ENCODE measurements at regions not wholly inside any gene's neighbourhood (a gene's known extent, or its start where the extent isn't known, plus 50 kb on each side); places are given as distances from the start of the nearest gene placed in this dataset.

GRCh38 chr2:186941853-186942252 is 92.9 kb upstream of the ZSWIM2 start (continued):
- TF ChIP-seq ZNF140 (tag by site-specific recombination; IDR thresholded peaks at IDR 0.05) (no peak), PATZ1 (tag by site-specific recombination; IDR thresholded peaks at IDR 0.05) (no peak), MYNN (tag by site-specific recombination; IDR thresholded peaks at IDR 0.05; ENCODE audit: borderline replicate concordance) (no peak), HOXC10 (CRISPR knock-in tag; IDR thresholded peaks at IDR 0.05) (no peak), ZNF501 (tag by site-specific recombination; IDR thresholded peaks at IDR 0.05) (no peak), SCRT1 (tag by site-specific recombination; IDR thresholded peaks at IDR 0.05; ENCODE audit: borderline replicate concordance) (no peak), GFI1B (tag by site-specific recombination; IDR thresholded peaks at IDR 0.05) (no peak), ZNF174 (tag by site-specific recombination; IDR thresholded peaks at IDR 0.05) (no peak), ZNF701 (tag by site-specific recombination; IDR thresholded peaks at IDR 0.05) (no peak), ZNF274 (IDR thresholded peaks at IDR 0.05; ENCODE audit: low read length) (no peak), ZNF274 (tag by site-specific recombination; IDR thresholded peaks at IDR 0.05; ENCODE audit: borderline replicate concordance) (no peak), ZNF433 (tag by site-specific recombination; IDR thresholded peaks at IDR 0.05; ENCODE audit: low read depth) (no peak), ZNF146 (tag by site-specific recombination; IDR thresholded peaks at IDR 0.05) (no peak)

GRCh38 chr2:186940463-186940862 is 91.5 kb upstream of the ZSWIM2 start:
- no peak overlapping the region for H3K27ac ChIP-seq (ENCODE audit: extremely low read depth, low read depth, low read length)
- no peaks in the 10 kb centered on the region for H3K4me1 ChIP-seq (ENCODE audit: control insufficient read depth, insufficient read depth, low read length)
- CTCF ChIA-PET = interaction anchor here (0.7 kb wide), 1 partner anchor 77 kb away, joined by 3 read pairs; no protein-coding TSS in a partner anchor
- TF ChIP-seq ZNF324 (tag by site-specific recombination; IDR thresholded peaks at IDR 0.05) = no peak
- 0 out of 2 replicates have a peak, but pooled peaks have one; percentile 30 for TF ChIP-seq TCF7L2 (IDR thresholded peaks at IDR 0.05; ENCODE audit: borderline replicate concordance, low read depth, low read length)
- no peak overlapping the region for H3K4me3 ChIP-seq (ENCODE audit: low read depth, low read length)
- POLR2A ChIA-PET = no interaction called here
- H3K36me3 ChIP-seq (ENCODE audit: control insufficient read depth in 2 of 2, insufficient read depth in 1 of 2, low read length in 2 of 2) = no peaks in the 10 kb centered on the region
- no peaks in the 10 kb centered on the region for H3K9me3 ChIP-seq (ENCODE audit: control insufficient read depth, insufficient read depth, low read depth, low read length)

- CTCF ChIA-PET = interaction anchor here (0.5 kb wide), 1 partner anchor 891 kb away, joined by 3 read pairs; no protein-coding TSS in a partner anchor
- H3K36me3 ChIP-seq (ENCODE audit: control insufficient read depth in 2 of 2, insufficient read depth in 1 of 2, low read length in 2 of 2) = no peaks in the 10 kb centered on the region
- H3K4me1 ChIP-seq (ENCODE audit: control insufficient read depth, insufficient read depth, low read length) = no peaks in the 10 kb centered on the region
- POLR2A ChIA-PET = no interaction called here
- H3K4me3 ChIP-seq (ENCODE audit: low read depth, low read length) = no peak overlapping the region
- H3K27ac ChIP-seq (ENCODE audit: extremely low read depth, low read depth, low read length) = no peak overlapping the region
- H3K9me3 ChIP-seq (ENCODE audit: control insufficient read depth, insufficient read depth, low read depth, low read length) = no peaks in the 10 kb centered on the region
- TF ChIP-seq ELK4 (IDR thresholded peaks at IDR 0.05; ENCODE audit: borderline replicate concordance, low read depth, low read length) (no peak), TSHZ1 (tag by site-specific recombination; IDR thresholded peaks at IDR 0.05; ENCODE audit: borderline replicate concordance) (no peak), ZNF549 (tag by site-specific recombination; IDR thresholded peaks at IDR 0.05) (no peak), ZNF791 (tag by site-specific recombination; IDR thresholded peaks at IDR 0.05) (no peak), ZNF518A (tag by site-specific recombination; conservative IDR thresholded peaks at IDR 0.05; ENCODE audit: low read depth) (no peak), GLIS1 (tag by site-specific recombination; IDR thresholded peaks at IDR 0.05) (no peak), ZNF704 (tag by site-specific recombination; IDR thresholded peaks at IDR 0.05) (no peak)
Measured at GRCh38 chr2:186934420-186934819, 85.5 kb upstream of the ZSWIM2 start.

Measured in HEK293 (cell line).